BJ (cell line): ENCODE measurements at regions not wholly inside any gene's neighbourhood (a gene's known extent, or its start where the extent isn't known, plus 50 kb on each side); places are given as distances from the start of the nearest gene placed in this dataset.

ENCODE experiments used
- CTCF ChIA-PET: fragments of 350-600 bp; formaldehyde crosslinking; extraction: SDS; loops from one replicate; lab custom pipeline; 2021; ENCODE audit warnings: antibody characterized with exemption, inconsistent platforms; lab: Yijun Ruan, JAX
- POLR2A ChIA-PET: fragments of 300-600 bp; sonication (Branson Sonifier 250); formaldehyde crosslinking; extraction: SDS; loops from one replicate; lab custom pipeline; 2021; ENCODE audit warnings: antibody characterized with exemption; lab: Charles Lee
- DNase-seq: peaks from one replicate; pipeline ENCODE4 v3.0.0-alpha.2; 2011; ENCODE audit warnings: low read depth
- H3K27me3 ChIP-seq: 2 replicates; pipeline ENCODE4 v1.6.0; 2011; ENCODE audit warnings: low read length; ENCODE audit not compliant: control insufficient read depth, insufficient read depth
- H3K36me3 ChIP-seq: 2 replicates; pipeline ENCODE4 v1.5.1; 2011; ENCODE audit warnings: low read length; ENCODE audit not compliant: control insufficient read depth, insufficient read depth
- H3K4me3 ChIP-seq: 2 replicates; pipeline ENCODE4 v1.5.1; 2011; ENCODE audit warnings: low read depth, mild to moderate bottlenecking, control low read depth, low read length
- TF ChIP-seq, protein P1 (sequence below): IDR thresholded peaks from 2 replicates; pipeline ENCODE4 v1.5.1; 2011; ENCODE audit warnings: low read depth, mild to moderate bottlenecking, control low read depth, inconsistent platforms, low read length, moderate library complexity; ENCODE audit not compliant: insufficient read depth

DNA sequence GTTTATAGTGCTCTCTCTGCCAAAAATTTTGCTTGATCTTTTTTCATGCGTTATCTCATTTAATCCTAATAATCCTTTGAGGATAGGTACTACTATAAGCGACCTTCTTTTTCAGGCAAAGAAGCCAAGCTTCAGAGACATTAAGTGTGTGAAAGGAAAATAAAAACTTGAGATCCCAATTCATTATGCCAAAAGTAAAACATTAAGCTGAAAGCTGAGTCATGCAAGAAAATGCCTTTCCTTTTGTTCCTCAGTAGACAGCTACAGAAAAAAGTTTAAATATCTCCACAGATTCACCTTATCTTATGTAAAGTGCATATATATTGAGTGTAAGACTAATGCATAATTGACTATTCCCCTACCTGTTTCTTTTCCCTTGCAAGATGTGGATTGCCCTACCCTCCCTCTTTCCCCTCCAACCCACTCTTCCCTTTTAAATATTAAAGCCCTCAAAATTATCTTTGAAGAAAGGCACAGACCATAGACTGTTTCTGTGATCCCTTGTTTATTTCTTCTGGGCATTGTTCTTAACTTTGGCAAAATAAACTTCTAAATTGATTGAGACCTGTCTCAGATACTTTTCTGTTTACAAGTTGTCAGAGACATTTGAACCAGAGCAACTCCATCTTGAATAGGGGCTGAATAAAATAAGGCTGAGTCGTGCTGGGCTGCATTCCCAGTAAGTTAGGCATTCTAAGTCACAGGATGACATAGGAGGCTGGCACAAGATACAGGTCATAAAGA, 1139.9 kb upstream of the LRRN3 start:
- no peak overlapping the region for H3K4me3 ChIP-seq
- TF ChIP-seq, protein P1, sequence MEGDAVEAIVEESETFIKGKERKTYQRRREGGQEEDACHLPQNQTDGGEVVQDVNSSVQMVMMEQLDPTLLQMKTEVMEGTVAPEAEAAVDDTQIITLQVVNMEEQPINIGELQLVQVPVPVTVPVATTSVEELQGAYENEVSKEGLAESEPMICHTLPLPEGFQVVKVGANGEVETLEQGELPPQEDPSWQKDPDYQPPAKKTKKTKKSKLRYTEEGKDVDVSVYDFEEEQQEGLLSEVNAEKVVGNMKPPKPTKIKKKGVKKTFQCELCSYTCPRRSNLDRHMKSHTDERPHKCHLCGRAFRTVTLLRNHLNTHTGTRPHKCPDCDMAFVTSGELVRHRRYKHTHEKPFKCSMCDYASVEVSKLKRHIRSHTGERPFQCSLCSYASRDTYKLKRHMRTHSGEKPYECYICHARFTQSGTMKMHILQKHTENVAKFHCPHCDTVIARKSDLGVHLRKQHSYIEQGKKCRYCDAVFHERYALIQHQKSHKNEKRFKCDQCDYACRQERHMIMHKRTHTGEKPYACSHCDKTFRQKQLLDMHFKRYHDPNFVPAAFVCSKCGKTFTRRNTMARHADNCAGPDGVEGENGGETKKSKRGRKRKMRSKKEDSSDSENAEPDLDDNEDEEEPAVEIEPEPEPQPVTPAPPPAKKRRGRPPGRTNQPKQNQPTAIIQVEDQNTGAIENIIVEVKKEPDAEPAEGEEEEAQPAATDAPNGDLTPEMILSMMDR: no peak
- no peak for DNase-seq
- CTCF ChIA-PET: no interaction called here
- H3K36me3 ChIP-seq: no peaks in the 10 kb centered on the region
- POLR2A ChIA-PET: no interaction called here
- H3K27me3 ChIP-seq: no peaks in the 10 kb centered on the region

DNA sequence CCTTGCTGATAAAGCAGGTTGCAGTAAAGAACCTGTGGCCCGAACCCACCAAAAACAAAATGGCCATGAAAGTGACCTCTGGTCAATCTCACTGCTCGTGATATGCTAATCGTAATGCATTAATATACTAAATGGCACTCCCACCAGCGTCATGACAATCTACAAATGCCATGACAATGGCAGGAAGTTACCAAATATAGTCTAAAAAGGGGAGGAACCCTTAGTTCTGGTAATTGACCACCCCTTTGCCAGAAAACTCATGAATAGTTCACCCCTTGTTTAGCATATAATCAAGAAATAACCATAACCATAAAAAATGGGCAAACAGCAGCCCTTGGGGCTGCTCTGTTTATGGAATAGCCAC, 1139.4 kb upstream of the LRRN3 start:
- no peak for DNase-seq
- Histone ChIP-seq H3K27me3 (no peaks in the 10 kb centered on the region), H3K4me3 (no peak overlapping the region), H3K36me3 (no peaks in the 10 kb centered on the region)
- POLR2A ChIA-PET: no interaction called here
- TF ChIP-seq, protein P1: no peak
- CTCF ChIA-PET: no interaction called here

DNA sequence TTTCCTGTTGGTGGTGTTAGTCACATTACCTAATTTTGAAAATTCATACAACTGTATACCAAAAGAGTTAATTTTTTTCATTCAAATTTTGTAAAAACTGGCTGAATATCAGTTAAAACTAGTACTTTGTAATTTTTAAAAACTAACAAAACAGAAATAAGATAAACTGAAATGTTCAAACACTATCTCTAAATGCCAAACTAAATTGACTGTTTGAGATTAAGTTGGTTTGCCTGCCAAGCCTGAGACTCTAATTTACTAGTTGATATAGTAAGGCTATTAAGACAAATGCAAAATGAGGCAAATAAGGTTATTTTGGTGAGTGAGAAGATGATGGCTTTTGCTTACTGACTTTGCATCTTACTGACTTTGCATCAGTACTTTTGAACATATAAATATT, 1134.9 kb upstream of the LRRN3 start:
- H3K36me3 ChIP-seq: no peaks in the 10 kb centered on the region
- POLR2A ChIA-PET: no interaction called here
- H3K4me3 ChIP-seq: no peak overlapping the region
- H3K27me3 ChIP-seq: no peaks in the 10 kb centered on the region
- DNase-seq: no peak
- CTCF ChIA-PET: no interaction called here
- TF ChIP-seq, protein P1: no peak

DNA sequence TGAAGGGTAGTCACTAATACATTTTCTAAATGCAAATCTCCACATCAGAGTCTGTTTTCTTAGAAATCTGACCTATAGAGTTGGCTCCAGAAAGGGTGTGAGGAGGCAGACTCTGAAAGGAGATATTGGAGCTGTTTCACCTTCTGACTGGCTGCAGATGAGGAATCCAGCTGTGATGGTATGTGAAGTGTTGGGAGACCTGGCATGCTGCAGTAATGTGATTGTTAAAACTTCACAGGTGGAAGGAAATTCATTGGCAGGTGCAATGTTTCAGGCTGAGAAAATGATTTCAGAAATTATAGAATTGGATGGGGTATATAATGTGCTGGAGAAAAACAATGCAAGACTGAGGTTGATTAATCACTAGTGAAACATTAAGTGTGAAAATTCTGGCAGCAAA, 1134.0 kb upstream of the LRRN3 start:
- TF ChIP-seq, protein P1: no peak
- no peaks in the 10 kb centered on the region for H3K36me3 ChIP-seq
- no peak for DNase-seq
- no peaks in the 10 kb centered on the region for H3K27me3 ChIP-seq
- no peak overlapping the region for H3K4me3 ChIP-seq
- ChIA-PET POLR2A (no interaction called here), CTCF (no interaction called here)

DNA sequence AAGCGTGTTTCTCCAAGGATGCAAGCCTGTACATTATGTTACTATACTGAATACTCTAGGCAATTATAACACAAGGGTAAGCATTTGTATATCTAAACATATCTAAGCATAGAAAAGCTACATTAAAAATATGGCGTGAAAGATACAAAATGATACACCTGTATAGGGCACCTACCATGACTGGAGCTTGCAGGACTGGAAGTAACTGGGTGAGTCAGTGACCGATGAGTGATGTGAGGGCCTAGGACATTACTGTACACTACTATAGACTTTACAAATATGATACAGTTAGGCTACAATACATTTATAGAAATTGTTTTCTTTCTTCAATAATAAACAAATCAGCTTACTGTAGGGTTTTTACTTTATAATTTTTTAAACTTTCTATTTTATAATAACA, 1127.2 kb upstream of the LRRN3 start:
- ChIA-PET POLR2A (no interaction called here), CTCF (no interaction called here)
- H3K36me3 ChIP-seq: no peaks in the 10 kb centered on the region
- TF ChIP-seq, protein P1: no peak
- H3K27me3 ChIP-seq: no peaks in the 10 kb centered on the region
- H3K4me3 ChIP-seq: no peak overlapping the region
- no peak for DNase-seq
